ENCODE measurements at regions not wholly inside any gene's neighbourhood (a gene's known extent, or its start where the extent isn't known, plus 50 kb on each side); places are given as distances from the start of the nearest gene placed in this dataset.

DNA sequence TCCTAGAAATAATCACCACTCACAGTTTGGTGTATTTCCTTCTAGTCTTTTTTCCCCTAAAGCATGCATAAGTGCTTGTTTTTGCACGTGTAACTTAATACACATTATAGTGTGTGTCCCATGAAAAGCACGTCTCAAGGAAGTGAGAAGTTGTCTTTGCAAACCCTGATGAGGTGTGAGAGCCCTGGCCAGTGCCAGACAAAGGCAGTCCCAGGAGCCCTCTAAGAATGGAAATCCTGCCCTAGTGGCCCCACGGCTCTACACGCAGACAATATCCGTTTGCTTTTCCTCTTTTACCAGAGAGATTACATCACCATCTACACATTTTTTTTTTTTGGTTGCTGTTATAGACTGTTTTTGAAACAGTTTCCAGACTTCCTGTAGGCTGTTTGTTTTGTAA lies 85.5 kb upstream of the FZD10 start:
- intact Hi-C loops (cut with DNase I), result no loop called here
- Histone ChIP-seq H3K27ac (no peak overlapping the region), H3K4me3 (replicated peaks in 1 of 3) (no peak overlapping the region), H3K9me3 (no peaks in the 10 kb centered on the region), H3K27me3 (no peaks in the 10 kb centered on the region), H3K36me3 (no peaks in the 10 kb centered on the region), H3K4me1 (no peaks in the 10 kb centered on the region)
- DNase-seq, result no peak
- TF ChIP-seq, protein P1, sequence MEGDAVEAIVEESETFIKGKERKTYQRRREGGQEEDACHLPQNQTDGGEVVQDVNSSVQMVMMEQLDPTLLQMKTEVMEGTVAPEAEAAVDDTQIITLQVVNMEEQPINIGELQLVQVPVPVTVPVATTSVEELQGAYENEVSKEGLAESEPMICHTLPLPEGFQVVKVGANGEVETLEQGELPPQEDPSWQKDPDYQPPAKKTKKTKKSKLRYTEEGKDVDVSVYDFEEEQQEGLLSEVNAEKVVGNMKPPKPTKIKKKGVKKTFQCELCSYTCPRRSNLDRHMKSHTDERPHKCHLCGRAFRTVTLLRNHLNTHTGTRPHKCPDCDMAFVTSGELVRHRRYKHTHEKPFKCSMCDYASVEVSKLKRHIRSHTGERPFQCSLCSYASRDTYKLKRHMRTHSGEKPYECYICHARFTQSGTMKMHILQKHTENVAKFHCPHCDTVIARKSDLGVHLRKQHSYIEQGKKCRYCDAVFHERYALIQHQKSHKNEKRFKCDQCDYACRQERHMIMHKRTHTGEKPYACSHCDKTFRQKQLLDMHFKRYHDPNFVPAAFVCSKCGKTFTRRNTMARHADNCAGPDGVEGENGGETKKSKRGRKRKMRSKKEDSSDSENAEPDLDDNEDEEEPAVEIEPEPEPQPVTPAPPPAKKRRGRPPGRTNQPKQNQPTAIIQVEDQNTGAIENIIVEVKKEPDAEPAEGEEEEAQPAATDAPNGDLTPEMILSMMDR (IDR thresholded peaks at IDR 0.05), result no peak
- TF ChIP-seq POLR2A (IDR thresholded peaks at IDR 0.05), result no peak
- WGBS, 2 donors, result 7 to 13% methylated on average over 5 of the region's 5 CpGs

GRCh38 chr12:130078852-130079251 lies 83.4 kb upstream of the FZD10 start:
- H3K9me3 ChIP-seq, result no peaks in the 10 kb centered on the region
- intact Hi-C loops (cut with DNase I), result no loop called here
- 59 to 61% methylated on average over 3 of the region's 3 CpGs for WGBS, 2 donors
- no peaks in the 10 kb centered on the region for H3K27me3 ChIP-seq
- no peak overlapping the region for H3K4me3 ChIP-seq (replicated peaks in 1 of 3)
- no peaks in the 10 kb centered on the region for H3K4me1 ChIP-seq
- H3K27ac ChIP-seq, result no peak overlapping the region
- DNase-seq, result no peak
- TF ChIP-seq POLR2A (IDR thresholded peaks at IDR 0.05), result no peak
- no peaks in the 10 kb centered on the region for H3K36me3 ChIP-seq

GRCh38 chr12:130079279-130079678 lies 83.0 kb upstream of the FZD10 start:
- Histone ChIP-seq H3K4me1 (no peaks in the 10 kb centered on the region), H3K9me3 (no peaks in the 10 kb centered on the region), H3K27ac (no peak overlapping the region), H3K4me3 (replicated peaks in 1 of 3) (no peak overlapping the region), H3K27me3 (no peaks in the 10 kb centered on the region), H3K36me3 (no peaks in the 10 kb centered on the region)
- no peak for DNase-seq
- no peak for TF ChIP-seq POLR2A (IDR thresholded peaks at IDR 0.05)
- TF ChIP-seq, protein P1 (IDR thresholded peaks at IDR 0.05), result no peak
- intact Hi-C loops (cut with DNase I), result no loop called here
- 77 to 82% methylated on average over 7 of the region's 7 CpGs for WGBS, 2 donors

DNA sequence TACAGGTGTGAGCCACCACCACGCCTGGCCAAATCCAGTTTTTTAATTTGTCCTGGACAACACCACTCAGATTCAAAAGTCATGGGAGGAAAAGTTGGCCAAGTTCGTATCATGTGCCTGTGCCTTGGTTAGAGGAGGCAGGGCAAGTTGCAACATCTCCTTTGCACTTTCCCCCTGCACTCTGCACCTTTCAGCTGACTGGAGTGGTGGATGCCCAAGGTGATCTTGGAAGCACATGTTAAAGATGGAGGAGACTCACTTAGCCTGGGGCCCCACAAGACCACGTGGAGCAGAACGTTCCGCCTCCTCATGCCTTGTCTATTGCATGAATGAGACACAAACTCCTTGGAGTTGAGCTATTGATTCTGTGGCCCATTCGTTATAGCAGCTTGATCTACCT lies 82.1 kb upstream of the FZD10 start:
- intact Hi-C loops (cut with DNase I), result no loop called here
- no peak overlapping the region for H3K27ac ChIP-seq
- TF ChIP-seq, protein P1 (IDR thresholded peaks at IDR 0.05), result no peak
- TF ChIP-seq POLR2A (IDR thresholded peaks at IDR 0.05), result no peak
- no peaks in the 10 kb centered on the region for H3K4me1 ChIP-seq
- no peak overlapping the region for H3K4me3 ChIP-seq (replicated peaks in 1 of 3)
- no peaks in the 10 kb centered on the region for H3K36me3 ChIP-seq
- 51 to 78% methylated on average over 6 of the region's 6 CpGs for WGBS, 2 donors
- DNase-seq, result no peak
- H3K27me3 ChIP-seq, result no peaks in the 10 kb centered on the region
- no peaks in the 10 kb centered on the region for H3K9me3 ChIP-seq

- DNase-seq, result no peak
- no peaks in the 10 kb centered on the region for H3K36me3 ChIP-seq
- H3K27me3 ChIP-seq, result no peaks in the 10 kb centered on the region
- WGBS, 2 donors, result 37 to 43% methylated on average over 13 of the region's 13 CpGs
- no peaks in the 10 kb centered on the region for H3K4me1 ChIP-seq
- intact Hi-C loops (cut with DNase I), result no loop called here
- H3K9me3 ChIP-seq, result no peaks in the 10 kb centered on the region
- no peak overlapping the region for H3K4me3 ChIP-seq (replicated peaks in 1 of 3)
- no peak overlapping the region for H3K27ac ChIP-seq
- no peak for TF ChIP-seq POLR2A (IDR thresholded peaks at IDR 0.05)
- TF ChIP-seq, protein P1 (IDR thresholded peaks at IDR 0.05), result no peak
Measured at GRCh38 chr12:130081117-130081805, 81.0 kb upstream of the FZD10 start.

Measured in thyroid gland (tissue), 4 donors.